Pulmonary artery endothelial cell (primary cell): ENCODE measurements at regions not wholly inside any gene's neighbourhood (a gene's known extent, or its start where the extent isn't known, plus 50 kb on each side); places are given as distances from the start of the nearest gene placed in this dataset.
"Not testable (repeated sequence)": the region's sequence is repeated elsewhere in the genome, so short reads cannot be mapped to it uniquely, and the experiment has no call there.

Experiments used
- DNase-seq: peaks from one replicate; pipeline ENCODE4 v3.0.0-alpha.2; 2011; ENCODE audit warnings: low read depth, low spot score

DNA sequence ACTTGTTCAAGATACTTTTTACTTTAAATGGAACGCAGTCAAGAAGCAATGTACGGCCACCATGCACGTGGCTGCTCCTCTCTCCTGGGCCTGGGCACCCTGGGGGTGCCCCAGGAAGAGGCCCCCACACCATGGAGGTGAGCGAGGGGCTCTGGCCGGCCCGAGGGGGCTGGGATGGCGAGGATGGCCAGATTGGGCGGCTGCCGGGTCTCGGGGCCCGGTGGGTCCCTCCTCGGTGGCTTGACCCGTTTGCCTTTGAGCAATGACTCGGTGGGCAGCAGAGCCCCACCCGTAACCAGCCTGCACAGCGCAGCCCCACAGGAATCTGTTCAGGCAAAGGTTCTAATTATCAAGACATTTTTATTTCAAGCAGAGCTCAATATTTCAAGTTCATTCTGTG, 167.4 kb downstream of the BRD1 start:
- DNase-seq: no peak

GRCh38 chr22:49659924-49660315, 167.8 kb downstream of the BRD1 start:
- DNase-seq: no peak

GRCh38 chr22:49659281-49659923, 168.3 kb downstream of the BRD1 start:
- no peak for DNase-seq

DNA sequence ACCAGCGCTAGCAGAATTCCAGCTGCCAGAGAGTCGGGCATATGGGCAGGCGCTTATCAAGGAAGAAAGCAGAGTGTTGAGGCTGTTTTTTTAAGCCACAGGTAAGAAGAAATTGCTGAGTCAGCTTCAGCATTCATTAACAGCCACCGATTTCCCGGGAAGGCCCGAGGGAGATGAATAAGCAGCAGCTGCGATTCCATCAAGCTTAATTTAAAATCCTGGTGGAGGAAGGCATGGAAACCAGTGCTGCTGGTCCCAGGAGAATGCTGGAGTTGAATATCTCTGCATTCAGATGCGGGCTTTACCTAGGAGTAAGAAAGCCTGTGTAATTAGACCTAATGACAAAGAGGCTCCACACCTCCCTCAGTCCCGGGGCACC, 168.8 kb downstream of the BRD1 start:
- no peak for DNase-seq

DNA sequence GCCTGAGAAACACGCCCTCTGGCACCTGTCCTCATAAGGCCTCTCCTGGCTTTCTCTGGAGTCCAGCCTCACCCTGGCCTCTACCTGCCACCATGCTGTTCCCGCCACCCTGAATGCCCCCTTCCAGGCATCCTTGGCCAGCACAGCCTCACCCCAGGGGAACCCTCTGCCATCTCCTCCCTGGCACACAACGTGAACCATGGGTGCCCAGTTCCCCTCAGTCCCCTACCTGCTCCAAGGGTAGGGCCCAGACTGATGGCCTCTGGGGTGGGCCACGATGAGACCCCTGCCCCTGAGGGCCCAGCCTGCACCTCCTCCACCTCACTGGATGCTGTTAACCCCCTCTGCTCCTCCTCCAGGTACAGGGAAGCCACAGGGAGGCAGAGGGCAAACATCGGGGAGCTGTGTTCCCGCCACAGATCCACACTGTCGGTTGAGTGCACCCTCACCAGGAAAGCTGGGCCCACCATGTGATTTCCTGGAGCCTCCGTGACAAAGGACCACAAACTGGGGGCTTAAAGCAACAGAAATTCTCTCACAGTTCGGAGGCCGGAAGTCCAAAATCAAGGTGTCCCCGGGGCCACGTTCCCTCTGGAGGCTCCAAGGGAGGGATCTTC, 169.6 kb downstream of the BRD1 start:
- no peak for DNase-seq

- DNase-seq: peak; percentile 70
Observed at GRCh38 chr22:49657275-49657973, 170.2 kb downstream of the BRD1 start.

DNA sequence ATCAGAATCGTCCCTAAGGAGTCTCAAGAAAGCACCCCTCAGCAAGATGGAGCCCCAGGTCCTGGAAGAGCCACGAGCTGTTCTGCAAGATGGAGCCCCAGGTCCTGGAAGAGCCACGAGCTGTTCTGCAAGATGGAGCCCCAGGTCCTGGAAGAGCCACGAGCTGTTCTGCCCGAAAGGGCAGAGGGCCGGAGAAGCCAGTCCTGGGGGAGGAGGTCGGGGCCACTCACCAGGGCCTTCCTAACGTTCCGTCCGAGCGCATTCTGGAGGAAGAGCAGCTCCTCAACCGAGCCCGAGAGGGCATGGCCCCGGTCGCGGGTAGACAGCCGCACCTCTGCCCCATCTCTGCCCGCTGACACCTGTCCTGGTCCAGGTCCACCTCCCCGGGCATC, 170.8 kb downstream of the BRD1 start:
- not testable (repeated sequence) for DNase-seq

DNA sequence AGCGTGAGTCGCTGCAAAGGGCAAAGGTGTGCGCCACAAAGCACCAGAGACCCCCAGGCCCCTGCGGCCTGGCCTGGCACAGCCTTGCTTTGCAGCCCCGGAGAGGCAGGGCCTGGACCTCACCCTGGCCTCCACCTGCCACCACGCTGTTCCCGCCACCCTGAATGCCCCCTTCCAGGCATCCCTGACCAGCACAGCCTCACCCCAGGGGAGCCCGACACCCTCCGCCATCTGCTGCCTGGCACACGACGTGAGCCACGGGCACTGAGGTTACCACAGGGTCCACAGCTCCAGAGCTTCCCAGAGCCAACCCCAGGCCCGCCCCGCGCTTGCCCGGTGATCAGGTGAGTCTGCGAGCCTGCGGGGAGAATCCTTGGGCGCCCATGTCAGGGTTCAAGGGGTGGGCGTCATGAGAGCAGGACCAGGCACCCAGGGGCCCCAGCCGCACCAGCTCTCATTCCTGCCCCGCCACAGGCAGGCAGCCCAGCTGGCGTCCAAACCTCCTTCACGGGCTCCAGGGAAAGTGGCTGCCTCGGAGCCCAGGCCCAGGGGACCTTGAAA, 171.3 kb downstream of the BRD1 start:
- no peak for DNase-seq

DNA sequence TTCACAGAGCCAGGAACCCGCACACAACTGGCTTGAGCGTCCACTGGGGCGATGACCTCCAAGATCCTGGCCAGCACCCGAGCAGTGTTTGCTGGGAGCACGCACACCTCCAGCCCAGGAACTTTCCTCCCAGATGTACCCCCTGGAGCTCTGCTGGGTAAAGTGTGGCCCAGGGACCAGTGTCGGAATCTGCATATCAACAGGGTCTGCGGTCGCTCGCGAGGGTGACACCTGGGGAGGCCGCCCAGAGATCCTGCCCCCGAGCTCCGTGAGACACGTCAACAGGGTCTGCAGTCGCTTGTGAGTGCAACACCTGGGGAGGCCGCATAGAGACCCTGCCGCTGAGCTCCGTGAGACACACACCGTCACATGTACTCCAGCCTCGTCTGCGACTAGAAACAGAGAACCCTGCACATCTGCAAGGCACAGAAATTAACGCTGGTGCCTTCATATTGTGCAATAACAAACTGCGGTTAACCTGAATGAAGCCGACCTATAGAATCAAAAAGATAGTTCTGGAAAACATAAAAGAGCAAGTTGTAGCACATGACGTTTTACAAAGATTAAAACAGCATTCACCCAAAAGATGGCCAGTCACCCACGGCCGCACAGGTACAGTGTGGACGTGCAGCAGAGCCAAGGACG, 172.4 kb downstream of the BRD1 start:
- no peak for DNase-seq

DNA sequence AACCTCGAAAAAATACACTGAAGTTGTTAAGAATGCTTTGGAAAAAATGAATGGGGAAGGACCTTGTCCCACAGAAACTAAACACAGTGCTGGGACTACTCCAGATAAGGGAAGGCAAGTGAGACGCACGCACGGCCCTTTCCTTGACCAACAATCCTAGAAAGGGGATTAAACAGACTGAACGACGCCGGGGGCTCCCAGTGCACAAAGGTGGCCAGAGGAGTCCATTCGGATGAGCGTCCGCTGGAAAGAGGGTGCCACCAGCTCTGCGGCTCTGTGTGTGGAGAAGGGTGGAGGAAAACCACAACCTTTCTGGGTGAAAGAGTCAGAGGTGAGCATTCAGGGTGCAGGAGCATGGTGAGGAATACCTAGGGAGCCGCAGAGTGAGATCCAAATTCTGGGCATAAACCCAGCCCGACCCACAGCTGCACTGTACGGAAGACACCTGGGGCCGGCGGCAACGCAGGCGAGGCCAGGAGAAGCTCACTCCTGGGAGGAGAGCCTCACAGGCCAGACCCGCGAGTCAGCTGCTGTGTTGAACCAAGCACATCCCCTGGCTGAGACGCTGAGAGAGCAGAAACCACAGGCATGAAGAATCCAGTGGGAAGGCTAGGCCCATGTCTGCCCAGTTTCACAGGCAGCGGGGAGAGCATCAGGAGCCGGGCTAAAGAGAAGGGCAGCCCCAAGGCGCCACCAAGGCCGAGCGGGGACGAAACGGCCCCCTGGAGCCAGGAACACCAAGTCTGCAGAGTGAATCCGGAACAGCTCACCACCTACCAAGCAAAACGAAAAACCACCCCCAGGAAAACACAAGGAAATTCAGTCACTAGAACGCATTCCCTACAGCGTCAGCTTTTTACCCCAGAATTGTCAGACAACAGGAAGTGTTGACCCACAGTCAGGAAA, 177.1 kb downstream of the BRD1 start:
- DNase-seq: no peak

GRCh38 chr22:49649166-49650068, 178.3 kb downstream of the BRD1 start:
- DNase-seq: no peak

GRCh38 chr22:49648053-49648452, 179.6 kb downstream of the BRD1 start:
- no peak for DNase-seq

DNA sequence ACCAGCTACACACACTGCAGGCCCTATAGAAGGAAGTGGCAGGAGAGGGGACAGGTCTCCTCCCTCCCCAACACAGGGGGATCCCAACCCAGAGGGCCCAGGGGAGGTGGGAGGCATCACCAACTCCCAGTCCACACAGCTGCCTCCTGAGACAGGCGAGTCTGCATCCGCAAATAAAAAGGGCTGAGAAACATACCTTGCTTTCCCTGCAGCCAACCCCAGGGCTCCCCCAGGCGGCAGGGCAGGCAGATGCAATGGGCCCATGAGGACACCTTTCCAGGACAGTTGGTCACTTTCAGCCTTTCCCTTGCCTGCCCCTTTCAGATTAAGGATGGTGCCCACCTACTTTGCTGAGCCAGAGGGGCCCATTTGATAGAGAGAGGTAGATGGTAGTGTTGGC, 180.0 kb downstream of the BRD1 start:
- no peak for DNase-seq

GRCh38 chr22:49646876-49647275, 180.8 kb downstream of the BRD1 start:
- no peak for DNase-seq

DNA sequence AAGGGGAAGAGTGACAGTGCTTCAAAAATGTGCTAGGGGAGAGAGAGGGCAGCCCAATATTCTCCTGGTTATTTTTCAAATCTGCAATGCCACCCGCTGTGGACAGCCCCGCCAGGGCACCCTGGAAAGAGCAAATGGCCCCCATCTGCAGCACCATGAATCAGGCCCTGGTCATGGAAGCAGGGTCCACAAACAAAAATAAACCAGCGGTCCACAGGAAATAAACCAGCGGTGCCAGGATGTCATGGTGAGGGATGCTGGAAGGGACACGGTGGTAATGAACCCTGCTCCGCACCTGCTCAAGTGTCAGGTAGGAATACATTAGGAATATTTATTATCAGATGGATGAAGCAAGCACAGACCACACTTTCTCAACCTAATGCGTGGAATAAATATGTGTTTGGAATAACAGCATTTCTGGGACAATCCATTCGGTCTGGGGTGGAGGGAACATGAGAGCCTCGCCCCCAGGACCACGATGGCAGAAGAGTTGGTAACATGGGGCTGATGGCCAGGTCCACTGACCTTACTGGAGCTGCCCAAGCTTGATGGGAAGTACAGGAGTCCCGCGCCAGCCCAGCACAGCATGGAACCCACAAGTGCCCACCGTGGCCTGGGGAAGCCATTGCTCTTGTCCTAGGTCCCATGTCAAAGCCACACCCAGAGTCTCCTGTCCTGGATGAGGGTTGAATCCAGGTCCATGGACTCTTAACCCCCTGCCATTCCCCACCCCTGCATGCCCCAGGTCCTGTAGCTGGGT, 181.7 kb downstream of the BRD1 start:
- DNase-seq: no peak

DNA sequence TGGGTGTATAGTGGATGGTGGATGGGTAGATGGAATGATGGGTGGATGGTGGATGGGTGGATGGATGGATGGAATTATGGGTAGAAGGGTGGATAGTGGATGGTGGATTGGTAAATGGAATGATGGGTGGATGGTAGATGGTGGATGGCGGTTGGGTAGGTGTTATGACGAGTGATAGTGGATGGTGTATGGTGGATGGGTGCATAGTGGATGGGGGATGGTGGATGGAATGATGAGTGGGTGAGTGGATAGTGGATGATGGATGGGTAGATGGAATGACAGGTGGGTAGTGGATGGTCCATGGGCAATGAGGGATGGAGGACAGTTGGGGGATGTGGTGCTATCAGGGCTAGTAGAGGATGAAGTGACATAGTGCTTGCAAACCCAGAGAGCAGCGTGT, 182.4 kb downstream of the BRD1 start:
- DNase-seq: no peak

DNA sequence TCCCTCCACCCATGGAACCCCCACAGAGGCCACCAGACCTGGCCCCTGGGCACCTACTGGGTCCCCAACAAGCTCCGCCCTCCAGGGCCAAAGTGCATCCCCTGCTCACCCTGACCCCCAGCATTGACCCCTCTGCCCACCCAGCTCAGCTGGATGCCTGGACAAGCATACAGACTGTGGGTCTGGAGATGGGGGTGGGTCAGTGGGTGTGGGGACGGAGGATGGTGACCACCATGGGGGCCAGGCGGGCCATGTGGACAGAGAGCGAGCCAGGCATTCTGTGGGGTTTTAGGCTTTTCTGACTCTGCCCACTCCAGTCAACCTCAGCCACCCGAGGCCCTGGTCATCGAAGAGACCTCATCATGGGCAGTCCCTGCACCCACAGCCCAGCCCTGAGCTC, 183.7 kb downstream of the BRD1 start:
- DNase-seq: no peak

DNA sequence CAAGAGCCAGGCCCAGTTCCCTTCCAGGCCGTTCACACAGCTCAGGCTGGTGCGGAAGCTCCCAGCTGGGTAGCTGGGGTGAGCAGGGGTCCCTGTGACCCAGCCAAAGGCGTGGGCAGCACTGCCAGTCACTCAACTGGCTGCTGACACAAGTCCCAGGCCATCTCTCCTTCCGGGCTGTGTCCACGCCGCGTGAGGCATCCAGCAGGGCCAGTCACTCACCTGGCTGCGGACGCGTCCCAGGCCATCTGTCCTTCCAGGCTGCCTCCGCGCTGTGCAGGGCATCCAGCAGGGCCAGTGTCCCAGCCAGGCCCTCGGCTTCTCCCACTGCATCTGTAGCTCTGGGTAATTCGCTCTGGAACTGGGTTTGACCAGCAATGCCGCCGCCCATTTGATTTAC, 184.2 kb downstream of the BRD1 start:
- no peak for DNase-seq

GRCh38 chr22:49642741-49643140, 184.9 kb downstream of the BRD1 start:
- DNase-seq: no peak
